Skeletal muscle tissue (tissue), 3 donors: ENCODE measurements at regions not wholly inside any gene's neighbourhood (a gene's known extent, or its start where the extent isn't known, plus 50 kb on each side); places are given as distances from the start of the nearest gene placed in this dataset.
"Not testable (repeated sequence)": the region's sequence is repeated elsewhere in the genome, so short reads cannot be mapped to it uniquely, and the experiment has no call there.

Source experiments
- H3K27ac ChIP-seq: one replicate; pipeline ENCODE4 v1.7.0; 2013; ENCODE audit warnings: mild to moderate bottlenecking, low read depth, low read length, inconsistent platforms
- H3K27me3 ChIP-seq, 3 donors: one replicate each; pipeline ENCODE4 v1.7.0; 2013; ENCODE audit warnings: low read length in 3 of 3; ENCODE audit not compliant: control insufficient read depth in 3 of 3, insufficient read depth in 3 of 3
- H3K36me3 ChIP-seq, 3 donors: one replicate each; pipeline ENCODE4 v1.7.0; 2013; ENCODE audit warnings: low read length in 3 of 3; ENCODE audit not compliant: control insufficient read depth in 3 of 3, insufficient read depth in 3 of 3
- H3K4me1 ChIP-seq, 3 donors: one replicate each; pipeline ENCODE4 v1.7.0; 2013; ENCODE audit warnings: low read length in 3 of 3, mild to moderate bottlenecking in 3 of 3; ENCODE audit not compliant: control insufficient read depth in 3 of 3, insufficient read depth in 3 of 3
- H3K4me3 ChIP-seq, 3 donors: one replicate each; pipeline ENCODE4 v1.7.0; 2013; ENCODE audit warnings: low read length in 3 of 3
- H3K9ac ChIP-seq, 3 donors: one replicate each; pipeline ENCODE4 v1.7.0; 2013; ENCODE audit warnings: low read length in 3 of 3, mild to moderate bottlenecking in 3 of 3, moderate library complexity in 2 of 3, low read depth in 1 of 3
- H3K9me3 ChIP-seq, 3 donors: one replicate each; pipeline ENCODE4 v1.7.0; 2013; ENCODE audit warnings: low read length in 3 of 3; ENCODE audit not compliant: control insufficient read depth in 3 of 3
- donor health status: Osteomylitis.

- Histone ChIP-seq H3K27me3 (no peaks in the 10 kb centered on the region), H3K27ac (no peak overlapping the region), H3K36me3 (no peaks in the 10 kb centered on the region), H3K4me1 (peaks cover 23 to 40% (median 31%) of the 10 kb centered on the region in 3 donors), H3K9ac (no peak overlapping the region), H3K9me3 (no peaks in the 10 kb centered on the region), H3K4me3 (no peak overlapping the region)
Observed at GRCh38 chr12:102344691-102345090, 135.7 kb downstream of the IGF1 start.

- Histone ChIP-seq H3K4me3 (no peak overlapping the region), H3K4me1 (peaks cover 12 to 30% (median 19%) of the 10 kb centered on the region in 3 donors), H3K9me3 (no peaks in the 10 kb centered on the region), H3K27me3 (no peaks in the 10 kb centered on the region), H3K9ac (no peak overlapping the region), H3K27ac (no peak overlapping the region), H3K36me3 (no peaks in the 10 kb centered on the region)
Observed at GRCh38 chr12:102343361-102344121, 136.8 kb downstream of the IGF1 start.

- Histone ChIP-seq H3K4me1 (peaks cover 2 to 19% (median 10%) of the 10 kb centered on the region in 3 donors), H3K9me3 (no peaks in the 10 kb centered on the region), H3K9ac (no peak overlapping the region), H3K4me3 (no peak overlapping the region), H3K27ac (peak overlapping the region; percentile 50), H3K36me3 (no peaks in the 10 kb centered on the region), H3K27me3 (no peaks in the 10 kb centered on the region)
Observed at GRCh38 chr12:102342281-102343006, 137.9 kb downstream of the IGF1 start.

GRCh38 chr12:102334765-102335164 is 137.1 kb upstream of the PMCH start:
- Histone ChIP-seq H3K27me3 (no peaks in the 10 kb centered on the region), H3K27ac (no peak overlapping the region), H3K4me1 (no peaks in the 10 kb centered on the region), H3K9me3 (no peaks in the 10 kb centered on the region), H3K9ac (no peak overlapping the region), H3K36me3 (no peaks in the 10 kb centered on the region), H3K4me3 (no peak overlapping the region)

- Histone ChIP-seq H3K9ac (no peak overlapping the region), H3K27ac (no peak overlapping the region), H3K4me1 (no peaks in the 10 kb centered on the region), H3K36me3 (no peaks in the 10 kb centered on the region), H3K4me3 (no peak overlapping the region), H3K27me3 (no peaks in the 10 kb centered on the region), H3K9me3 (no peaks in the 10 kb centered on the region)
Observed at GRCh38 chr12:102331419-102331818, 133.8 kb upstream of the PMCH start.

- Histone ChIP-seq H3K9ac (no peak overlapping the region), H3K36me3 (no peaks in the 10 kb centered on the region), H3K4me3 (no peak overlapping the region), H3K27me3 (no peaks in the 10 kb centered on the region), H3K27ac (no peak overlapping the region), H3K4me1 (no peaks in the 10 kb centered on the region), H3K9me3 (no peaks in the 10 kb centered on the region)
Observed at GRCh38 chr12:102329883-102330282, 132.2 kb upstream of the PMCH start.

GRCh38 chr12:102326982-102327381 is 129.3 kb upstream of the PMCH start:
- no peaks in the 10 kb centered on the region for H3K27me3 ChIP-seq
- no peaks in the 10 kb centered on the region for H3K36me3 ChIP-seq
- no peaks in the 10 kb centered on the region for H3K9me3 ChIP-seq
- H3K9ac ChIP-seq: no peak overlapping the region
- no peaks in the 10 kb centered on the region for H3K4me1 ChIP-seq
- no peak overlapping the region for H3K27ac ChIP-seq
- no peak overlapping the region for H3K4me3 ChIP-seq

- not testable (repeated sequence) for H3K4me3 ChIP-seq, H3K36me3 ChIP-seq, H3K4me1 ChIP-seq, H3K27me3 ChIP-seq, H3K27ac ChIP-seq, H3K9me3 ChIP-seq, H3K9ac ChIP-seq
Observed at GRCh38 chr12:102325108-102325507, 127.5 kb upstream of the PMCH start.

GRCh38 chr12:102323799-102324198 is 126.2 kb upstream of the PMCH start:
- no peaks in the 10 kb centered on the region for H3K27me3 ChIP-seq
- H3K4me3 ChIP-seq: no peak overlapping the region
- H3K9ac ChIP-seq: no peak overlapping the region
- no peaks in the 10 kb centered on the region for H3K4me1 ChIP-seq
- no peaks in the 10 kb centered on the region for H3K36me3 ChIP-seq
- H3K27ac ChIP-seq: no peak overlapping the region
- no peaks in the 10 kb centered on the region for H3K9me3 ChIP-seq

GRCh38 chr12:102322254-102322653 is 124.6 kb upstream of the PMCH start:
- no peak overlapping the region for H3K4me3 ChIP-seq
- no peaks in the 10 kb centered on the region for H3K9me3 ChIP-seq
- H3K4me1 ChIP-seq: no peaks in the 10 kb centered on the region
- no peaks in the 10 kb centered on the region for H3K27me3 ChIP-seq
- H3K9ac ChIP-seq: no peak overlapping the region
- no peak overlapping the region for H3K27ac ChIP-seq
- no peaks in the 10 kb centered on the region for H3K36me3 ChIP-seq
